GM19372 (cell line): ENCODE measurements at regions not wholly inside any gene's neighbourhood (a gene's known extent, or its start where the extent isn't known, plus 50 kb on each side); places are given as distances from the start of the nearest gene placed in this dataset.
"Not testable (repeated sequence)": the region's sequence is repeated elsewhere in the genome, so short reads cannot be mapped to it uniquely, and the experiment has no call there.

Source experiments
- ATAC-seq: cut with Tn5 transposase; IDR thresholded peaks from one replicate; pipeline ENCODE4 v1.9.1; 2021; ENCODE audit warnings: mild to moderate bottlenecking, low read depth, moderate library complexity; ENCODE audit not compliant: unreplicated experiment

GRCh38 chr3:25844891-25845290 lies 55.0 kb downstream of the OXSM start:
- no peak for ATAC-seq

GRCh38 chr3:25846282-25846681 lies 56.4 kb downstream of the OXSM start:
- ATAC-seq, result no peak

- no peak for ATAC-seq
Measured at GRCh38 chr3:25849091-25849490, 59.2 kb downstream of the OXSM start.

- no peak for ATAC-seq
Measured at GRCh38 chr3:25849641-25850385, 59.9 kb downstream of the OXSM start.

GRCh38 chr3:25851693-25852259 lies 61.9 kb downstream of the OXSM start:
- not testable (repeated sequence) for ATAC-seq

- ATAC-seq, result no peak
Measured at GRCh38 chr3:25854214-25854613, 64.3 kb downstream of the OXSM start.

GRCh38 chr3:25854635-25855034 lies 64.7 kb downstream of the OXSM start:
- no peak for ATAC-seq

- no peak for ATAC-seq
Measured at GRCh38 chr3:25855266-25855784, 65.4 kb downstream of the OXSM start.

GRCh38 chr3:25856902-25857518 lies 67.1 kb downstream of the OXSM start:
- ATAC-seq, result peak; percentile 81

GRCh38 chr3:25861566-25861965 lies 71.7 kb downstream of the OXSM start:
- ATAC-seq, result no peak

- no peak for ATAC-seq
Measured at GRCh38 chr3:25863011-25863415, 73.1 kb downstream of the OXSM start.

GRCh38 chr3:25863416-25863959 lies 73.6 kb downstream of the OXSM start:
- ATAC-seq, result no peak

GRCh38 chr3:25870452-25870851 lies 80.6 kb downstream of the OXSM start:
- ATAC-seq, result no peak

- ATAC-seq, result peak; percentile 72
Measured at GRCh38 chr3:25872200-25872877, 82.4 kb downstream of the OXSM start.

GRCh38 chr3:25883492-25883891 lies 93.6 kb downstream of the OXSM start:
- ATAC-seq, result no peak

GRCh38 chr3:25884981-25885380 lies 95.1 kb downstream of the OXSM start:
- no peak for ATAC-seq

- no peak for ATAC-seq
Measured at GRCh38 chr3:25885544-25885943, 95.7 kb downstream of the OXSM start.

- ATAC-seq, result no peak
Measured at GRCh38 chr3:25887907-25888306, 98.0 kb downstream of the OXSM start.

GRCh38 chr3:25888892-25889524 lies 99.1 kb downstream of the OXSM start:
- ATAC-seq, result no peak

- ATAC-seq, result no peak
Measured at GRCh38 chr3:25889525-25889917, 99.6 kb downstream of the OXSM start.
